ENCODE measurements at regions not wholly inside any gene's neighbourhood (a gene's known extent, or its start where the extent isn't known, plus 50 kb on each side); places are given as distances from the start of the nearest gene placed in this dataset.

DNA sequence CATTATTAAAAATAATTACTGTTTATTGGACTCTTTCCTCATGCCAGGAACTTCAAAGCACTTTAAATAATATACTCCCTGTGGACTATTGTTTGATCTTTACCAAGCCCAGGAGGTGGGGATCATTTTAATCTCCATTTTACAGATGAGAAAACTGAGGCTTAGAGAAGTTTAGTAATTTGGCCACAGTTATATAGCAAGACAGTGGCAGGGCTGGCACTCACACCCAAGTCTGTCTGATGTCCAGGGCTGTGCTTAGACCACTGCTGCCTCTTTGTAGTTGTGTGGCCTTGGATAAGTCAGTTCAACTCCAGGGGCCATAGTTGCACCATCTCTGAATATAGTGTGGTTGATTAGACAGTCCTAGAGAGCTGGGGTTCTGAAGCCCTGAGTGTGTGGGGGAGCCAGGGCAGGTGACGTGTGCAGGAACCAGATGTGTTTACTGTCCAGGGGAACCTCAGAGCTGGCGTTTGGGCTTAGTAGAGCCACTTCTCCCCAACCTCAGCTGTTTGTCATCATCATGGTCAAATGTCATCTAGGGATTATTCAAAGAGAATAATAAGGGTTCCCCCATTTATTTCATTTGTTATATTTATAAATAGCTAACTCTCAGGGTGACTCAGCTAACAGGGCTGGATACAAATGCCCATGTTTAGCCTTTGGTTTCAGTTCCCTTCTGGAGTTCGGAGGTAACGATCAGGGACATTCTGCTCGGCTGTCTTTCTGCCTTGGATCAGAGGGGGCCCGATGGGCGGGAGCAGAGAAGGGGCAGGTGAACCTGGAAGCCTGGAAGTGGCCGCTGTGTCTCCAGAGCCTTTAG lies 68.0 kb downstream of the BOLA3 start:
- no peak for DNase-seq
- no peaks in the 10 kb centered on the region for H3K27me3 Mint-ChIP-seq (ENCODE audit: insufficient read depth)
- no peaks in the 10 kb centered on the region for H3K36me3 Mint-ChIP-seq (ENCODE audit: low read depth)
- H3K27ac Mint-ChIP-seq: no peak overlapping the region; the same call in 1 of the 2 replicates
- H3K4me1 Mint-ChIP-seq (ENCODE audit: low read depth): peaks cover 33% of the 10 kb centered on the region
- no peak overlapping the region for H3K4me3 Mint-ChIP-seq
- TF ChIP-seq, protein P1, sequence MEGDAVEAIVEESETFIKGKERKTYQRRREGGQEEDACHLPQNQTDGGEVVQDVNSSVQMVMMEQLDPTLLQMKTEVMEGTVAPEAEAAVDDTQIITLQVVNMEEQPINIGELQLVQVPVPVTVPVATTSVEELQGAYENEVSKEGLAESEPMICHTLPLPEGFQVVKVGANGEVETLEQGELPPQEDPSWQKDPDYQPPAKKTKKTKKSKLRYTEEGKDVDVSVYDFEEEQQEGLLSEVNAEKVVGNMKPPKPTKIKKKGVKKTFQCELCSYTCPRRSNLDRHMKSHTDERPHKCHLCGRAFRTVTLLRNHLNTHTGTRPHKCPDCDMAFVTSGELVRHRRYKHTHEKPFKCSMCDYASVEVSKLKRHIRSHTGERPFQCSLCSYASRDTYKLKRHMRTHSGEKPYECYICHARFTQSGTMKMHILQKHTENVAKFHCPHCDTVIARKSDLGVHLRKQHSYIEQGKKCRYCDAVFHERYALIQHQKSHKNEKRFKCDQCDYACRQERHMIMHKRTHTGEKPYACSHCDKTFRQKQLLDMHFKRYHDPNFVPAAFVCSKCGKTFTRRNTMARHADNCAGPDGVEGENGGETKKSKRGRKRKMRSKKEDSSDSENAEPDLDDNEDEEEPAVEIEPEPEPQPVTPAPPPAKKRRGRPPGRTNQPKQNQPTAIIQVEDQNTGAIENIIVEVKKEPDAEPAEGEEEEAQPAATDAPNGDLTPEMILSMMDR (IDR thresholded peaks at IDR 0.05): no peak
- H3K9me3 Mint-ChIP-seq: no peaks in the 10 kb centered on the region

DNA sequence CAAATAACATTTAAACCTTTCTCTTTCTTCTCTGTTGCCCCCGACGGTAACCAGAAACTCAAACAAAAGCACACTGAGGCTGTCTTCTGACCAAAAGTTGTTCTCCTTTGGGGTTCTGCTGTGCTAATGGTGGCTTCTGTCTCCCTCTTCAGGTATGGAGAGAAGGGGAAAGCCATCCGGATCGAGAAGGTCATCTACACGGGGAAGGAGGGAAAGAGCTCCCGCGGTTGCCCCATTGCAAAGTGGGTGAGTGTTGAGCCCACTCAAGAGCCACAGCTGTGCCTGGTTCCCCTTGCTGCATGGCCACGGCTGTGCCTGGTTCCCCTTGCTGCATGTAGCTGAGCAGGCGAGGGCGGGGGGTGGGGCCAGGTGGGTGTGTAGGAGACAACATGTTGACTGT lies 67.4 kb downstream of the BOLA3 start:
- peak overlapping the region; percentile 37; the same call in 1 of the 2 replicates for H3K27ac Mint-ChIP-seq
- H3K9me3 Mint-ChIP-seq: no peaks in the 10 kb centered on the region
- no peak for DNase-seq
- no peaks in the 10 kb centered on the region for H3K27me3 Mint-ChIP-seq (ENCODE audit: insufficient read depth)
- TF ChIP-seq, protein P1 (IDR thresholded peaks at IDR 0.05): no peak
- H3K4me1 Mint-ChIP-seq (ENCODE audit: low read depth): peaks cover 33% of the 10 kb centered on the region
- no peaks in the 10 kb centered on the region for H3K36me3 Mint-ChIP-seq (ENCODE audit: low read depth)
- no peak overlapping the region for H3K4me3 Mint-ChIP-seq

DNA sequence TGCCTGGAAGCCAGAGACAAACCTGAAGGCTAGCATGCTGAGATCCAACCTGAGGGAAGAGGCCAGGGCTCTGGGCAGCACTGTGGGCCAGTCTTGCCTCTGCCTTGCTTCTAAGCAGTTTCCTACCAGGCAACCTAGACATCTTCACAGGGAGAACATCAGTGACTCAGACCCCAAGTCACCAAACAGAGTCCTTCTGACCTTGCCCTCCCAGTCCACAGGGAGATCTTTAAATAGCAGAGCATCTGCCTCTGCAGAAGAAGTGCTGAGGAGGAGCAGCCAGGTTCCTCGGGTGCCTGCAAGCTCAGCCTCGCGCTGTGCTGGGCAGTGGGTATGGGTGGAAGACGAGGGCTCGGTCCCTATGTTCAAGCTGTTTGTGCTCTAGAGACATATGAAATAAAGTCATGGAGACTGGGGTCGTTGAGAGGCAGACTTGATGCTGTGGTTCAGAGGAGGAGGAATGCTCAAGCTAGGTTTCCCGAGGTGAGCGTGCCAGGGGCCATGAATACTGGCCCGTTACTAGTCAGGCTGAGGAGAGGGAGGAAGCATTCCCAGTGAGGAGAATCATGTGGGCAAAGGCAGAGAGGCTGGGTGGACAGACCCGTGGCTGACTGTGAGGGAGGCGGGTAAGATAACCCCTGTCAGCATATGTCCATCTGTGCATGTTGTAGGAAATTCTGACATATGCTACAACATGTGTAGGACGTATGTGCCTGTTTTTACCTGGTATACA lies 66.5 kb downstream of the BOLA3 start:
- 0 out of 2 replicates have a peak overlapping the region, but pooled peaks have one; percentile 6 for H3K4me3 Mint-ChIP-seq
- no peaks in the 10 kb centered on the region for H3K9me3 Mint-ChIP-seq
- peak; percentile 20 for DNase-seq
- peak overlapping the region; percentile 17 for H3K27ac Mint-ChIP-seq
- no peaks in the 10 kb centered on the region for H3K36me3 Mint-ChIP-seq (ENCODE audit: low read depth)
- H3K4me1 Mint-ChIP-seq (ENCODE audit: low read depth): peaks cover 26% of the 10 kb centered on the region
- no peaks in the 10 kb centered on the region for H3K27me3 Mint-ChIP-seq (ENCODE audit: insufficient read depth)
- TF ChIP-seq, protein P1 (IDR thresholded peaks at IDR 0.05): no peak

DNA sequence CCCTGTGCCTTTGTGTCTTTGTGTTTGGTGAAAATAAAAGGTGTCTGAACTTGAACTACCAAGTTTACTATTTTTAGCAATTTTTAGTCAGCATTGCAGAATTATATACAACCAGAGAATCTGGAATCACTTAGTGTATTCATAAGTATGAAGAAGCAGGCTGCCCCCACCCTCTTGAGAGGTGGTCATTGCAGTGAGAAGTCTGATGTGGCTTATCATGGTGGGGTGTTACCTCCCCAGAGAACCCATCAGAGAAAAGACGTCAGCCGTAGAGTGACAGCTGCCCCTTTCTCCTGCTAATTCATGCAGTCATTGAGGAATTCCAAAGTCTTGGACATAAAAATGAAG lies 66.0 kb downstream of the BOLA3 start:
- DNase-seq: no peak
- peaks cover 26% of the 10 kb centered on the region for H3K4me1 Mint-ChIP-seq (ENCODE audit: low read depth)
- H3K27me3 Mint-ChIP-seq (ENCODE audit: insufficient read depth): no peaks in the 10 kb centered on the region
- H3K27ac Mint-ChIP-seq: no peak overlapping the region
- no peak overlapping the region for H3K4me3 Mint-ChIP-seq
- H3K36me3 Mint-ChIP-seq (ENCODE audit: low read depth): no peaks in the 10 kb centered on the region
- TF ChIP-seq, protein P1 (IDR thresholded peaks at IDR 0.05): no peak
- no peaks in the 10 kb centered on the region for H3K9me3 Mint-ChIP-seq

DNA sequence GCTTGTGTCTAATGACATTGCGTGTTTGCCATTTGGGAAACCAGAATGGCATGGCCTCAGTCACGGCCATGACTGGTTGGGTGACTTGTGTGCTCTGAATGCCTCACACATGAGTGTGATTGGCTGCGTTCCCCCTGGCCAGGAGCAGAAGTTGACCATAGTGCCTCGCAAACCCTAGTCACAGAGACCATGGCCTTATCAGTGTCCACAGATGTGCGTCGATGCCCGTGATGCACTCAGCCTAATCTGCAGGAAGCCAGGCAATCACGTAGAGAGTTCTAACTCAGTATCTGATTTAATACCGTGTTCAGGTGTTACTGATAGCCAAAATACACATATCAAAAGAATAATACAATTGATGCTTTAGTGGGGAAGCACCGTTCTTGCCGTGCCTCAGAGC lies 64.0 kb downstream of the BOLA3 start:
- no peaks in the 10 kb centered on the region for H3K27me3 Mint-ChIP-seq (ENCODE audit: insufficient read depth)
- H3K27ac Mint-ChIP-seq: no peak overlapping the region
- peaks cover 26% of the 10 kb centered on the region for H3K4me1 Mint-ChIP-seq (ENCODE audit: low read depth)
- no peaks in the 10 kb centered on the region for H3K9me3 Mint-ChIP-seq
- no peak overlapping the region for H3K4me3 Mint-ChIP-seq
- TF ChIP-seq, protein P1 (IDR thresholded peaks at IDR 0.05): no peak
- DNase-seq: no peak
- no peaks in the 10 kb centered on the region for H3K36me3 Mint-ChIP-seq (ENCODE audit: low read depth)
